Panc1 (cell line): ENCODE measurements at regions not wholly inside any gene's neighbourhood (a gene's known extent, or its start where the extent isn't known, plus 50 kb on each side); places are given as distances from the start of the nearest gene placed in this dataset.

Experiments
- ATAC-seq: fragments of 200-7000 bp; cut with Tn5 transposase; 2 replicates; pipeline ENCODE4 v1.9.1; 2020; ENCODE audit warnings: mild to moderate bottlenecking, moderate library complexity
- BruUV-seq: library from RNA; stranded (reverse); fragments of 400-500 nt; replicated peaks from 2 replicates; lab custom pipeline; 2021; lab: Mats Ljungman, UMichigan
- CTCF ChIA-PET: fragments of 300-600 bp; sonication (Branson Sonifier 250); formaldehyde crosslinking; loops from one replicate; lab custom pipeline; 2022; ENCODE audit warnings: antibody characterized with exemption; lab: Charles Lee
- POLR2A ChIA-PET: fragments of 300-600 bp; sonication (Branson Sonifier 250); formaldehyde crosslinking; loops from one replicate; lab custom pipeline; 2022; ENCODE audit warnings: antibody characterized with exemption; lab: Charles Lee
- DNase-seq: peaks from one replicate; pipeline ENCODE4 v3.0.0-alpha.2; 2010; ENCODE audit warnings: low read depth, low spot score
- H3K27ac ChIP-seq: 2 replicates; pipeline ENCODE4 v1.5.1; 2011; ENCODE audit warnings: mild to moderate bottlenecking, low read length, inconsistent platforms
- H3K27me3 ChIP-seq: fragments of 200-500 bp; sonication (Bioruptor generic); 2 replicates; pipeline ENCODE4 v1.6.0; 2014; ENCODE audit warnings: low read length, inconsistent platforms; ENCODE audit not compliant: control insufficient read depth, insufficient read depth
- H3K36me3 ChIP-seq: fragments of 200-500 bp; sonication (Bioruptor generic); 2 replicates; pipeline ENCODE4 v1.5.1; 2014; ENCODE audit warnings: inconsistent platforms, mild to moderate bottlenecking, low read length, moderate library complexity; ENCODE audit not compliant: control insufficient read depth, insufficient read depth
- H3K4me1 ChIP-seq: 2 replicates; pipeline ENCODE4 v1.5.1; 2011; ENCODE audit warnings: inconsistent platforms, mild to moderate bottlenecking, low read length, moderate library complexity; ENCODE audit not compliant: control insufficient read depth, insufficient read depth
- H3K4me3 ChIP-seq, 2 experiments: 2 replicates each; pipeline ENCODE4 v1.5.1; 2011 to 2012; ENCODE audit warnings: low read depth in 2 of 2, low read length in 2 of 2, mild to moderate bottlenecking in 2 of 2, inconsistent platforms in 1 of 2, moderate library complexity in 1 of 2
- H3K9me3 ChIP-seq: fragments of 200-500 bp; sonication (Bioruptor generic); 2 replicates; pipeline ENCODE4 v1.5.1; 2014; ENCODE audit warnings: low read depth, mild to moderate bottlenecking, inconsistent platforms, low read length, moderate library complexity; ENCODE audit not compliant: control insufficient read depth, insufficient read depth
- CTCF ChIP-seq: fragments of 450-650 bp; IDR thresholded peaks from 2 replicates; pipeline ENCODE4 v1.5.1; 2017; ENCODE audit warnings: mild to moderate bottlenecking
- POLR2AphosphoS5 ChIP-seq: IDR thresholded peaks from 2 replicates; pipeline ENCODE4 v1.6.1; 2012; ENCODE audit warnings: mild to moderate bottlenecking, low read depth, low read length, moderate library complexity
- SIN3A ChIP-seq: IDR thresholded peaks from 2 replicates; pipeline ENCODE4 v1.6.1; 2012; ENCODE audit warnings: low read depth, mild to moderate bottlenecking, low read length, moderate library complexity, borderline replicate concordance; ENCODE audit not compliant: insufficient read depth
- TCF7L2 ChIP-seq: IDR thresholded peaks from 2 replicates; pipeline ENCODE4 v1.6.1; 2011; ENCODE audit warnings: mild to moderate bottlenecking, low read depth, low read length, inconsistent platforms
- in situ Hi-C: cut with HindIII; loops from 2 replicates; pipeline ENCODE4 v1.10.0; 2016; ENCODE audit warnings: low sequenced_read_pairs, low pct_unique_long_range_greater_than_20kb
- intact Hi-C: fragments of 100-400 bp; cut with micrococcal nuclease; formaldehyde crosslinking; loops from one replicate; pipeline ENCODE4 v1.10.0; 2022; ENCODE audit not compliant: unreplicated experiment
- TF ChIP-seq, protein P1 (sequence below), 2 experiments: IDR thresholded peaks; 2 replicates each; pipeline ENCODE4 v1.6.1; 2011 to 2012; ENCODE audit warnings: low read depth in 2 of 2, control low read depth in 1 of 2, low read length in 1 of 2, mild to moderate bottlenecking in 1 of 2, moderate library complexity in 1 of 2; ENCODE audit not compliant: insufficient read depth in 1 of 2

DNA sequence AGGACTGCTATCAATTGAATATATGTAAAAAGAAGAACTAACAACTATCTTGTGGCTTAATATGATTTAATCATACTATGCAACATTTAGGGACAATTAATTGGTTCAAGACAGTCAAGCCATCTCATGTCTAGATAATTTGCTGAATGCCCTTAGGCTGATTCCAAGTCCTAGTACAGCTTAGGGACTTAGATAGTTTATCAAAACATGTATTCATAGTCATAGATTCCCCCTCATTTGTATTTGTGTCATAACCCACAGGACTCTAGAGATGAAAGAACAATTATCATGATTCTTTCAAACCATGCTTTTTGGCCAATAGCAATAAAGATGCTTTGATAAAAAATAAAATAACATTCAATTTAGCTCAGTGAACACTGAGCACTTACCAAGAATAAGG is 607.6 kb downstream of the SLITRK1 start:
- BruUV-seq: no TSS peak
- ATAC-seq (no peak), DNase-seq (no peak)
- TF ChIP-seq, protein P1, sequence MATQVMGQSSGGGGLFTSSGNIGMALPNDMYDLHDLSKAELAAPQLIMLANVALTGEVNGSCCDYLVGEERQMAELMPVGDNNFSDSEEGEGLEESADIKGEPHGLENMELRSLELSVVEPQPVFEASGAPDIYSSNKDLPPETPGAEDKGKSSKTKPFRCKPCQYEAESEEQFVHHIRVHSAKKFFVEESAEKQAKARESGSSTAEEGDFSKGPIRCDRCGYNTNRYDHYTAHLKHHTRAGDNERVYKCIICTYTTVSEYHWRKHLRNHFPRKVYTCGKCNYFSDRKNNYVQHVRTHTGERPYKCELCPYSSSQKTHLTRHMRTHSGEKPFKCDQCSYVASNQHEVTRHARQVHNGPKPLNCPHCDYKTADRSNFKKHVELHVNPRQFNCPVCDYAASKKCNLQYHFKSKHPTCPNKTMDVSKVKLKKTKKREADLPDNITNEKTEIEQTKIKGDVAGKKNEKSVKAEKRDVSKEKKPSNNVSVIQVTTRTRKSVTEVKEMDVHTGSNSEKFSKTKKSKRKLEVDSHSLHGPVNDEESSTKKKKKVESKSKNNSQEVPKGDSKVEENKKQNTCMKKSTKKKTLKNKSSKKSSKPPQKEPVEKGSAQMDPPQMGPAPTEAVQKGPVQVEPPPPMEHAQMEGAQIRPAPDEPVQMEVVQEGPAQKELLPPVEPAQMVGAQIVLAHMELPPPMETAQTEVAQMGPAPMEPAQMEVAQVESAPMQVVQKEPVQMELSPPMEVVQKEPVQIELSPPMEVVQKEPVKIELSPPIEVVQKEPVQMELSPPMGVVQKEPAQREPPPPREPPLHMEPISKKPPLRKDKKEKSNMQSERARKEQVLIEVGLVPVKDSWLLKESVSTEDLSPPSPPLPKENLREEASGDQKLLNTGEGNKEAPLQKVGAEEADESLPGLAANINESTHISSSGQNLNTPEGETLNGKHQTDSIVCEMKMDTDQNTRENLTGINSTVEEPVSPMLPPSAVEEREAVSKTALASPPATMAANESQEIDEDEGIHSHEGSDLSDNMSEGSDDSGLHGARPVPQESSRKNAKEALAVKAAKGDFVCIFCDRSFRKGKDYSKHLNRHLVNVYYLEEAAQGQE (IDR thresholded peaks at IDR 0.05; ENCODE audit: insufficient read depth in 1 of 2, low read depth in 2 of 2, low read length in 1 of 2): no peak
- TF ChIP-seq CTCF: no peak
- in situ Hi-C loops: no loop called here
- H3K4me1 ChIP-seq: no peaks in the 10 kb centered on the region
- H3K36me3 ChIP-seq: no peaks in the 10 kb centered on the region
- ChIA-PET POLR2A (no interaction called here), CTCF (no interaction called here)
- no peak overlapping the region for H3K4me3 ChIP-seq
- H3K9me3 ChIP-seq: no peaks in the 10 kb centered on the region
- no peaks in the 10 kb centered on the region for H3K27me3 ChIP-seq
- H3K27ac ChIP-seq: no peak overlapping the region
- intact Hi-C loops: no loop called here

GRCh38 chr13:83272652-83273240 is 609.5 kb downstream of the SLITRK1 start:
- Histone ChIP-seq H3K27ac (no peak overlapping the region), H3K27me3 (no peaks in the 10 kb centered on the region), H3K4me1 (no peaks in the 10 kb centered on the region), H3K4me3 (no peak overlapping the region), H3K36me3 (no peaks in the 10 kb centered on the region), H3K9me3 (no peaks in the 10 kb centered on the region)
- intact Hi-C loops (no loop called here), in situ Hi-C loops (no loop called here)
- POLR2A ChIA-PET: no interaction called here
- CTCF ChIA-PET: no interaction called here
- no peak for TF ChIP-seq CTCF
- no peak for TF ChIP-seq SIN3A
- TF ChIP-seq TCF7L2: no peak
- TF ChIP-seq, protein P1 (IDR thresholded peaks at IDR 0.05; ENCODE audit: insufficient read depth in 1 of 2, low read depth in 2 of 2, low read length in 1 of 2): no peak
- no peak for TF ChIP-seq POLR2AphosphoS5
- DNase-seq: no peak
- ATAC-seq: no peak
- no TSS peak for BruUV-seq
